Activated T-cell treated with anti-CD3 and anti-CD28 coated beads, Interleukin-2, amount 50 U/mL, for 1 hour (primary cell): ENCODE measurements at regions not wholly inside any gene's neighbourhood (a gene's known extent, or its start where the extent isn't known, plus 50 kb on each side); places are given as distances from the start of the nearest gene placed in this dataset.
"Not testable (repeated sequence)": the region's sequence is repeated elsewhere in the genome, so short reads cannot be mapped to it uniquely, and the experiment has no call there.

Experiments used
- DNase-seq: peaks from one replicate; pipeline ENCODE4 v3.0.0-alpha.2; 2020

GRCh38 chr2:91498065-91498449 is 2806.6 kb downstream of the RPIA start:
- DNase-seq, result not testable (repeated sequence)

DNA sequence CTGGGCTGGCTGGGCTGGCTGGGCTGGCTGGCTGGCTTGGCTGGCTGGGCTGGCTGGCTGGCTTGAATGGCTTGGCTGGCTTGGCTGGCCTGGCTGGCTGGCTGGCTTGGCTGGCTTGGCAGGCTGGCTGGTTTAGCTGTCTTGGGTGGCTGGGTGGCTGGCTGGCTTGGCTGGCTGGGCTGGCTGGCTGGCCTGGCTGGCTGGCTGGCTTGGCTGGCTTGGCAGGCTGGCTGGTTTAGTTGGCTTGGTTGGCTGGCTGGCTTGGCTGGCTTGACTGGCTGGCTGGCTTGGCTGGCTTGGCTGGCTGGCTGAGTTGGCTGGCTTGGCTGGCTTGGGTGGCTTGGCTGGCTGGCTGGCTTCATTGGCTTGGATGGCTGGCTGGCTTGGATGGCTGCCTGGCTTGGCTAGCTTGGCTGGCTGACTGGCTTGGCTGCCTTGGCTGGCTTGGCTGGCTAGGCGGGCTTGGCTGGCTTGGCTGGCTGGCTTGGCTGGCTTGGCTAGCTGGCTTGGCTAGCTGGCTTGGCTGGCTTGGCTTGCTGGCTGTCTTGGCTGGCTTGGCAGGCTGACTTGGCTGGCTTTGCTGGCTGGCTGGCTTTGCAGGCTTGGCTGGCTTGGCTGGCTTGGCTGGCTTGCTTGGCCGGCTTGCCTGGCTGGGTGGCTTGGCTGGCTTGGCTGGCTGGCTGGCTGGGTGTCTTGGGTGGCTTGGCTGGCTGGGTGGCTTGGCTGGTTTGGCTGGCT is 2807.2 kb downstream of the RPIA start:
- not testable (repeated sequence) for DNase-seq

GRCh38 chr2:91499431-91500050 is 2808.1 kb downstream of the RPIA start:
- peak; percentile 21 for DNase-seq

- DNase-seq, result not testable (repeated sequence)
Observed at GRCh38 chr2:91500246-91500977, 2808.9 kb downstream of the RPIA start.

GRCh38 chr2:91500978-91501310 is 2809.5 kb downstream of the RPIA start:
- DNase-seq, result not testable (repeated sequence)

DNA sequence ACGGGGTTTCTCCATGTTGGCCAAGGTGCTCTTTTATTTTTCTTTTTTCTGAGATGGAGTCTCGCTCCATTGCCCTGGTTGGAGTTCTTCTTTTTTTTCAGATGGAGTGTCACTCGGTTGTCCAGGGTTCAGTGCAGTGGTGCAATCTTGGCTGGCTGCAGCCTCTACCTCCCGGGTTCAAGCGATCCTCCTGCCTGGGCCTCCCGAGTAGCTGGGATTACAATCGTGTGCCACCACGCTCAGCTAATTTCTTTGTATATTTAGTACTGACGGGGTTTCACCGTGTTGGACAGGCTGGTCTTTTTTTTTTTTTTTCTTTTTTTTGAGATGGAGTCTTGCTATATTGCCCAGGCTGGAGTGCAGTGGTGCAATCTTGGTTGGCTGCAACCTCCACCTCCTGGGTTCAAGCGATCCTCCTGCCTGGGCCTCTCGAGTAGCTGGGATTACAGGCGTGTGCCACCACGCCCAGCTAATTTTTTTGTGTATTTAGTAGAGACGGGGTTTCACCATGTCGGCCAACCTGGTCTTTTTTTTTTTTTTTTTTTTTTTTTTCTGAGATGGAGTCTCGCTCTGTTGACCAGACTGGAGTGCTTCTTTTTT is 2810.1 kb downstream of the RPIA start:
- not testable (repeated sequence) for DNase-seq

DNA sequence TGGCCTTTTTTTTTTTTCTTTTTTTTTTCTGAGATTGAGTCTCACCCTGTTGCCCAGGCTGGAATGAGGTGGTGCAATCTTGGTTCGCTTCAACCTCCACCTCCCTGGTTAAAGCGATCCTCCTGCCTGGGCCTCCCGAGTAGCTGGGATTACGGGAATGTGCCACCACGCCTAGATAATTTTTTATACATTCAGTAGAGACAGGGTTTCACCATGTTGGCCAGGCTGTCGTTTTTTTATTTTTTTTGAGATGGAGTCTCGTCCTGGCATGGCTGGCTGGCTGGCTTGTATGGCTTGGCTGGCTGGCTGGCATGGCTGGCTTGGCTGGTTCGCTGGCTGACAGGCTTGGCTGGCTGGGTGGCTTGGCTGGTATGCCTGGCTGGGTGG is 2812.1 kb downstream of the RPIA start:
- not testable (repeated sequence) for DNase-seq

GRCh38 chr2:91503959-91504741 is 2812.7 kb downstream of the RPIA start:
- DNase-seq, result not testable (repeated sequence)

DNA sequence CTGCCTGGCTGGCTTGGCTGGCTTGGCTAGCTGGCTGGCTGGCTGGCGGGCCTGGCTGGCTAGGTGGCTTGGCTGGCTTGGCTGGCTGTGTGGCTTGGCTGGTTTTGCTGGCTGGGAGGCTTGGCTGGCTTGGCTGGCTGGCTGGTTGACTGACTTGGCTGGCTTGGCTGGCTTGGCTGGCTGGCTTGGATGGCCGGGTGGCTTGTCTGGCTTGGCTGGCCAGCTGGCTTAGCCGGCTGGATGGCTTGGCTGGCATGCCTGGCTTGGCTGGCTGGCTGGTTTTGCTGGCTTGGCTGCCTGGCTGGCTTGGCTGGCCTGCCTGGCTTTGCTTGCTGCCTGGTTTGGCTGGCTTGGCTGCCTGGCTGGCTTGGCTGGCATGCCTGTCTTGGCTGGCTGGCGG is 2817.3 kb downstream of the RPIA start:
- not testable (repeated sequence) for DNase-seq

- DNase-seq, result not testable (repeated sequence)
Observed at GRCh38 chr2:91509276-91509675, 2817.8 kb downstream of the RPIA start.

DNA sequence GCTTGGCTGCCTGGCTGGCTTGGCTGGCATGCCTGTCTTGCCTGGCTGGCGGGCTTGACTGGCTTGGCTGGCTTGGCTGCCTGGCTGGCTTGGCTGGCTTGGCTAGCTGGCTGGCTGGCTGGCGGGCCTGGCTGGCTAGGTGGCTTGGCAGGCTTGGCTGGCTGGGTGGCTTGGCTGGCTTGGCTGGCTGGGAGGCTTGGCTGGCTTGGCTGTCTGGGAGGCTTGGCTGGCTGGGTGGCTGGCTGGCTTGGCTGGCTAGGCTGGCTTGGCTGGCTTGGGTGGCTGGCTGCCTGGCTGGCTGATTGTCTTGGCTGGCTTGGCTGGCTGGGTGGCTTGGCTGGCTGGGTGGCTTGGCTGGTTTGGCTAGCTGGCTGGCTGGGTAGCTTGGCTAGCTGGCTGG is 2819.7 kb downstream of the RPIA start:
- DNase-seq, result not testable (repeated sequence)

DNA sequence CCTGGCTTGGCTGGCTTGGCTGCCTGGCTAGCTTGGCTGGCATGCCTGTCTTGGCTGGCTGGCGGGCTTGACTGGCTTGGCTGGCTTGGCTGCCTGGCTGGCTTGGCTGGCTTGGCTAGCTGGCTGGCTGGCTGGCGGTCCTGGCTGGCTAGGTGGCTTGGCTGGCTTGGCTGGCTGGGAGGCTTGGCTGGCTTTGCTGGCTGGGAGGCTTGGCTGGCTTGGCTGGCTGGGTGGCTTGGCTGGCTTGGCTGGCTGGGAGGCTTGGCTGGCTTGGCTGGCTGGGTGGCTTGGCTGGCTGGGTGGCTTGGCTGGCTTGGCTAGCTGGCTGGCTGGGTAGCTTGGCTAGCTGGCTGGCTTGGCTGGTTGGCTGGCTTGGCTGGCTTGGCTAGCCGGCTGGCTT is 2824.5 kb downstream of the RPIA start:
- not testable (repeated sequence) for DNase-seq

DNA sequence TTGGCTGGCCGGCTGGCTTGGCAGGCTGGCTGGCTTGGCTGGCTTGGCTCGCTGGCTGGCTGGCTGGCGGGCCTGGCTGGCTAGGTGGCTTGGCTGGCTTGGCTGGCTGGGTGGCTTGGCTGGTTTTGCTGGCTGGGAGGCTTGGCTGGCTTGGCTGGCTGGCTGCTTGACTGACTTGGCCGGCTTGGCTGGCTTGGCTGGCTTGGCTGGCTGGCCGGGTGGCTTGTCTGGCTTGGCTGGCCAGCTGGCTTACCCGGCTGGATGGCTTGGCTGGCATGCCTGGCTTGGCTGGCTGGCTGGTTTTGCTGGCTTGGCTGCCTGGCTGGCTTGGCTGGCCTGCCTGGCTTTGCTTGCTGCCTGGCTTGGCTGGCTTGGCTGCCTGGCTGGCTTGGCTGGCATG is 2825.2 kb downstream of the RPIA start:
- not testable (repeated sequence) for DNase-seq

- DNase-seq, result not testable (repeated sequence)
Observed at GRCh38 chr2:91517846-91518245, 2826.4 kb downstream of the RPIA start.

DNA sequence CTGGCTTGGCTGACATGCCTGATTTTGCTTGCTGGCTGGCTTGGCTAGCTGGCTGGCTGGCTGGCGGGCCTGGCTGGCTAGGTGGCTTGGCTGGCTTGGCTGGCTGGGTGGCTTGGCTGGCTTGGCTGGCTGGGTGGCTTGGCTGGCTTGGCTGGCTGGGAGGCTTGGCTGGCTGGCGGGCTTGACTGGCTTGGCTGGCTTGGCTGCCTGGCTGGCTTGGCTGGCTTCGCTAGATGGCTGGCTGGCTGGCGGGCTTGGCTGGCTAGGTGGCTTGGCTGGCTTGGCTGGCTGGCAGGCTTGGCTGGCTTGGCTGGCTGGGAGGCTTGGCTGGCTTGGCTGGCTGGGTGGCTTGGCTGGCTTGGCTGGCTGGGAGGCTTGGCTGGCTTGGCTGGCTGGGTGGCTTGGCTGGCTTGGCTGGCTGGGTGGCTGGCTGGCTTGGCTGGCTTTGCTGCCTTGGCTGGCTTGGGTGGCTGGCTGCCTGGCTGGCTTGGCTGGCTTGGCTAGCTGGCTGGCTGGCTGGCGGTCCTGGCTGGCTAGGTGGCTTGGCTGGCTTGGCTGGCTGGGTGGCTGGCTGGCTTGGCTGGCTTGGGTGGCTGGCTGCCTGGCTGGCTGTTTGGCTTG is 2827.0 kb downstream of the RPIA start:
- DNase-seq, result not testable (repeated sequence)

GRCh38 chr2:91519359-91519758 is 2827.9 kb downstream of the RPIA start:
- not testable (repeated sequence) for DNase-seq

DNA sequence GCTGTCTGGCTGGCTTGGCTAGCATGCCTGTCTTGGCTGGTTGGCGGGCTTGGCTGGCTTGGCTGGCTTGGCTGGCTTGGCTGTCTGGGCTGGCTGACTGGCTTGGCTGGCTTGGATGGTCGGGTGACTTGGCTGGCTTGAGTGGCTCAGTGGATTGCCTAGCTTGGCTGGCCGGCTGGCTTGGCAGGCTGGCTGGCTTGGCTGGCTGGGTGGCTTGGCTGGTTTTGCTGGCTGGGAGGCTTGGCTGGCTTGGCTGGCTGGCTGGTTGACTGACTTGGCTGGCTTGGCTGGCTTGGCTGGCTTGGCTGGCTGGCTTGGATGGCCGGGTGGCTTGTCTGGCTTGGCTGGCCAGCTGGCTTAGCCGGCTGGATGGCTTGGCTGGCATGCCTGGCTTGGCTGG is 2828.4 kb downstream of the RPIA start:
- not testable (repeated sequence) for DNase-seq

DNA sequence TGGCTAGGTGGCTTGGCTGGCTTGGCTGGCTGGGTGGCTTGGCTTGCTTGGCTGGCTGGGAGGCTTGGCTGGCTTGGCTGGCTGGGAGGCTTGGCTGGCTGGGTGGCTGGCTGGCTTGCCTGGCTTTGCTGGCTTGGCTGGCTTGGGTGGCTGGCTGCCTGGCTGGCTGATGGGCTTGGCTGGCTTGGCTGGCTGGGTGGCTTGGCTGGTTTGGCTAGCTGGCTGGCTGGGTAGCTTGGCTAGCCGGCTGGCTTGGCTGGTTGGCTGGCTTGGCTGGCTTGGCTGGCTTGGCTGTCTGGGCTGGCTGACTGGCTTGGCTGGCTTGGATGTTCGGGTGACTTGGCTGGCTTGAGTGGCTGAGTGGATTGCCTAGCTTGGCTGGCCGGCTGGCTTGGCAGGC is 2829.1 kb downstream of the RPIA start:
- not testable (repeated sequence) for DNase-seq

GRCh38 chr2:91520972-91521535 is 2829.6 kb downstream of the RPIA start:
- not testable (repeated sequence) for DNase-seq

- not testable (repeated sequence) for DNase-seq
Observed at GRCh38 chr2:91521944-91522343, 2830.5 kb downstream of the RPIA start.

GRCh38 chr2:91522877-91523276 is 2831.4 kb downstream of the RPIA start:
- not testable (repeated sequence) for DNase-seq

GRCh38 chr2:91523751-91524150 is 2832.3 kb downstream of the RPIA start:
- DNase-seq, result not testable (repeated sequence)
